Medulla oblongata (tissue), 1 donor: ENCODE measurements at regions not wholly inside any gene's neighbourhood (a gene's known extent, or its start where the extent isn't known, plus 50 kb on each side); places are given as distances from the start of the nearest gene placed in this dataset.
A peak's percentile ranks its signal among the peaks of the same experiment; 100 is the strongest.

Experiments used
- DNase-seq: peaks from one replicate; pipeline ENCODE4 v3.0.0-alpha.2; 2015; ENCODE audit errors: extremely low spot score

DNA sequence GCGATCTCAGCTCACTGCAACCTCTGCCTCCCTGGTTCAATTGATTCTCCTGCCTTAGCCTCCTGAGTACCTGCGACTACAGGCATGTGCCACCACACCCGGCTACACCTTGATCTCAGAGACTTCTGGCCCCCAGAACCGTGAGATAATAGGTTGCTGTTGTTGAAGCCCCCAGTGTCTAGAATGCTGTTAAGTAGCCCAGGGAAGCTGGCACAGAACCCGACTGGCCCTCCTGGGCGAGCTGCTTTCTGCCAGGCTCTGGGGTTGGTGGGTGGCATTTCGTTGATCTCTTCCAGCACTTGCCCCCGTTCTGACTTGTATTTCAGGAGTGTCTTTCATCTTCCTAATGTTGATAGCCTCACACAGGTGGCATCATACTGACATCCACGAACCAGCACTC is 807.1 kb downstream of the CDH9 start:
- no peak for DNase-seq

GRCh38 chr5:26229848-26230247 is 808.5 kb downstream of the CDH9 start:
- DNase-seq: no peak

- DNase-seq: no peak
Measured at GRCh38 chr5:26227245-26227644, 811.1 kb downstream of the CDH9 start.

- no peak for DNase-seq
Measured at GRCh38 chr5:26205121-26205520, 833.3 kb downstream of the CDH9 start.

GRCh38 chr5:26193626-26194025 is 844.8 kb downstream of the CDH9 start:
- DNase-seq: no peak

DNA sequence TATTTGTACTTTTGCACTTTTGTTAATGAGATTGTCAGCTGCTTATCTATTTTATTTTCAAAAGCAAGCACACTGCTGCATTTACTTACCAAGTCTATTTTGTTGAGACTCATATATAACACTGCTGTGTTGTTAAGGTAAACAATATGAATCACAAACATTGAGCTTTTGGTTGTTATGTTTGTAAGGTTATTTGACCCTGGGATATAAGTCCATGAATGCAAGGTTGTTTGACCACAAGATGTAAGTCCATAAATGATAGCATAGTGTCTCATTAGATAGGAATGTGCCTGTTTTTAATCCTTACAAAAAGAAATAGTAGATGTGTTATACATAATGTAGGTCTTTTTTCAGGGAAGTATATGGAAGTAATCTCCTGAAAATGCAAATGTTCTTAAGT is 845.9 kb downstream of the CDH9 start:
- no peak for DNase-seq

DNA sequence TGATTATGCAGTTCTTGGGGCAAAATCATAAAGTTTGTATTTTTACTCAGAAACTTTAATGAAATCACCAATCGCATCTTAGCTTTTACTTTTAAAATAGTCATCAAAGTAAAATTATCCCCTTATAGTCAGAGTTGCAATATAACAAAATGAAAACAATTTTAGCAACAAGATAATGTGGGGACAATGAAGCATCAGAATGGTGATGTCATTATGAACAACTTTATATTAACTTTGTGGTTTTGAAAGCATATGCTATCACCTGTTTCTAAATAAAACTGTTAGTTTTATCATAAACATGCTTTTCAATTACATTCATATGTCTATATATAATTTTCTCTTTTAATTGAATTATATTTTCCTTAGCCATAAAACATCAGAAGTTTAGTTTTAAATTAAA is 856.8 kb downstream of the CDH9 start:
- DNase-seq: no peak

GRCh38 chr5:26148569-26149107 is 889.7 kb downstream of the CDH9 start:
- no peak for DNase-seq

DNA sequence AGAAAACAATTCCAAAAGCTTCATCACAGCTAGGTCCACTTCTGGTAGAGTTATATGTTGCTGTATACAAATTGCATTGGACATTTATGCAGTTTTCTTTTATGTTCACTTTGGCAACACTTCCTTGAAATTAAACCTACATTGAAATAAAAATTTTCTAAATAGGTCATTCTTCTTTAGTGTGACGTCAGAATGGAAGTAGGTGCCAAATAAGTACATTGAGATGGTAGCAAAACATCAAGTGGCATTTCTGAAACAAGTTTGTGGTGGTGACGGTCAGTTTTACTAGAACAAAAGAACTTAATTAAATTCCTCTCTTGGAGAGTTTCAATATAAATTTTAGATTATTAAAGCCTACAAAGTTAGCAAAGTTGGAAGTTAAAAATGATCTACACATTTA is 895.1 kb downstream of the CDH9 start:
- DNase-seq: no peak

DNA sequence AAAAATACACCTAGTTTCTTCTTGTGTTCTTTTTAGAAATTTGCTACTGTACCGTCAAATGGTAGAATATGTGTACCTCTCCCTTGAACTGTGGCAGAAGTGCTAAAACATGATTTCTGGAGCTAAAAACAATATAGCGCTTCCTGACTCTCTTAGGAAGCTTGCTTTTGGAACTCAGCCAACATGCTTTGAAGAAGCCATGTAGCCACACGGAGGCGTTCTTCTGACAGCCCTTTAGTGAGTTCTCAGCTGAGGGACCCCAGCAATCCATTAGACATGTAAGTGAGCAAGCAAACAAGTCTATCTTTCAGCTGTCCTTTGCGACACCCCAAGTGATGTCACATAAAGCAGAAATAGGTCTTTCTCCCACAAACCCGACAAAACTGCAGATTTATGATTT is 917.0 kb downstream of the CDH9 start:
- DNase-seq: peak; percentile 54

DNA sequence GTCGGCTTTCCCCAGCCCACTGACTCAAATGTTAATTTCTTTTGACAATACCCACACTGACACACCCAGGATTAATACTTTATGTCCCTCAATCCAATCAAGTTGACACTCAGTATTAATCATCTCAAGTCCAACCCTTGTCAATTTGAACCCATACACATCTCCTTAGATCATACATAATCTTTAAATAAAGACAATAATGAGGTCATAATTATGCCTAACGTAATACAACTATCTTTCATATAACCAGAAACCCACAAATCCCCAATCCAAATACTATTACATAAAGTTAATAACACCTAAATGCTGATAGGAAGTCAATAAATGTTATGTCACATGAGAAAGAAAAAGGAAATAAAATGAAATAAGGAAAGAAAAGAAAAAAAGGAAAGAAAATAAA is 934.2 kb downstream of the CDH9 start:
- DNase-seq: no peak

- DNase-seq: no peak
Measured at GRCh38 chr5:26060212-26060611, 978.2 kb downstream of the CDH9 start.

GRCh38 chr5:26054594-26054993 is 983.8 kb downstream of the CDH9 start:
- DNase-seq: no peak

DNA sequence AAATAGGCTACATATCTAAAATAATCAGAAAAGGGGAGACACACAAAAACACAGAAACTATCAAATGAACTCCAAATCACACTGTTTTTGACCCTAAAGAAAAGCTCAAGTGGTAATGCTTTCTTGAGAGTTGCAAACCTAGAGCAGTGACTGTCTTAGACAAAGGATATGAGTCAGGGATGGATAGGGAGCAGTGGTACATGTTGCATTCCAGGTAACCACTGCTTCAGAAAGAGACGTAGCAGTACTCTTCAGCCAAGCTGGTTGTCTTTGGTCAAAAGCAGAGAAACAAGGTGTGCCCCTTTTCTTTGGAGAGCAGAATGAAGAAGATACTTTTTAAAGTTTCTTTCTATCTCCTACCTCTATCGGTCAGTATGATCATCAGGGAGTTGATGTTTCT is 1003.6 kb downstream of the CDH9 start:
- no peak for DNase-seq

DNA sequence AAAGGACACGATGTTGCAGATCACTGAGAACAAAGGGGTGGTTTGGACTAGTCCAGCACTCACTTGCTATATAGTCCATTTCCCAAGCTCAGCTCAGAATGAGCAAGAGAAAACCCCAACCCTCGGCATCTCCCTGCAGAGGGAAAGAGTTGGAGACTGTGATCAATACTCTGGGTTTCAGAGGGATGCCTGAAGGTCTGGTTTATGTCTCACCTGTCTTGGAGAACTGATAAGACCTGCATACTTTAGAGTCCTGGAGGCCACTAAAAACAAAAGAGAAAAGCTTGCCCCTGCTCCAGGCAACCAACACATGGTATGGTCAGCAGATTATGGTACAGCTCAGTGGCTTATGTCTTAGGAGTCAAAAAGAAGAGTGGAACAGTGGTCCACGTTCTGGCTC is 1006.9 kb downstream of the CDH9 start:
- DNase-seq: no peak

DNA sequence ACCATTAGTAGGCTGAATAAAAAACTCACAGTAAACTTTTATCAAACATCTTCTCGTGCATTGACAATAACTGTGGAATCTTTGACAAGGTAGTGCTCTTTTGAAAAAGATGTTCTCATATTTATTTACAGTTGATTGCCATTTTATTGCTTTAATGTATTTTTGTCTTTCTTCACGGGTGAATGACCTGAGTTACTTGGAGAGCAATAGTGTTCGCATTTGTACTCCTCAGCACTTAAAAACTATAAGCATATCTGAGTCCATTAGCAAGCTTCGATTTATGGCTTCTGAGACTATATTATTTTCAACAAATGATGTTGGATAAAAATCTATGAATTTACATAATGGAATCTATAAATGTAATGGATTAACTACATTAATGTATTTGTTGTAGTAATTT is 1012.3 kb downstream of the CDH9 start:
- no peak for DNase-seq

DNA sequence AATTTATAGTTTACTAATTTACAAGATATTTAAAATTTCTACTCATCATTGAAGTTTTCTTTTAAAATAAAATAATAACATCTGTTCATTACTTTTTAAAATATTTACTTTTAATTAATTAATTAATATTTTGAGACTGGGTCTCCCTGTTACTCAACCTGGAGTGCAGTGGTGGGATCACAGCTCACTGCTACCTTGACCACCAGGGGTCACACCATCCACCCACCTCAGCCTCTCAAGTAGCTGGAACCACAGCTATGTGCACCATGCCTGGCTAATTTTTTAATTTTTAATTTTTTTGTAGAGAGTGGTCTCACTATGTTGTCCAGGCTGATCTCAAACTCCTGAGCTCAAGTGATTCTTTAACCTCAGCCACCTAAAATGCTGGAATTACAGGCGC is 1013.6 kb downstream of the CDH9 start:
- no peak for DNase-seq

- no peak for DNase-seq
Measured at GRCh38 chr5:26023361-26023760, 1015.0 kb downstream of the CDH9 start.

DNA sequence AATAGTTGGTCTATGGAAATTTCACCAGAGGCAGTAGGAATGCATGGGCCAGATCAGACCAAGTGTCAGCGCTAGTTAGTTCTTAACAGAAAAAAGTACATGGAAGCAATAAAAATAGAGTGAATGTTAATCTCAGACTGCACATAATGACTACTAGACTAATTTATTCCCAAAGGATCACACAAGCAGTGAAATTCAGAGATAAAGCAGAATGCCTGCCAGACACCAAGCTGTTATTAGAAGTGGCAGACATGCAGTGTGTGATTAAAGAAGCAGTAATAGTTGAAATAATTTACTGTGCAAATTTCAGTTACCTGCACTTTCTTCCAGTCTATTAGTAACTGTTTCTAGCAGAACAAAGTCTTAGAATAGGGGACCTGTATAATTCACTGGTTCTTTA is 1024.2 kb downstream of the CDH9 start:
- no peak for DNase-seq

- no peak for DNase-seq
Measured at GRCh38 chr5:26012078-26012477, 1026.3 kb downstream of the CDH9 start.

GRCh38 chr5:26009742-26010141 is 1028.6 kb downstream of the CDH9 start:
- peak; percentile 28 for DNase-seq

DNA sequence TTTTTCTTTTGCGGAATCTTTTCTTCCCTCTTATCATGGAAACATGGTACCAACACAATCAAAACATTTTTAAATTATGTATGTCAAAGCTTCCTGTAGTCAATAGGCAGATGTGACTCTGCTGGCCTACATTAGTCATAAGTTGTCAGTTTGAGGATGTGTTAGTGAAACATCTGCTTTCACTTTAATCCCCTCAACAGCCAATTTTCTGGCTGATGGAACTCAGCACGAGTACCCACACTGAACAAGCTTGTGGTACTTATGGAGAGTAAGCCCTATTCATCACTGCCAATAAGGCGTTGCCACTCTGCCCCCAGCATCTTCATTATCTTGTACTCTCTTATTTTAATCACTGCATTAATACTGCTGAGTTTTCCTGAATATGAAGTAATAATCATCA is 1034.4 kb downstream of the CDH9 start:
- no peak for DNase-seq

- no peak for DNase-seq
Measured at GRCh38 chr5:25995209-25995608, 1043.2 kb downstream of the CDH9 start.

- DNase-seq: no peak
Measured at GRCh38 chr5:25993701-25994100, 1044.7 kb downstream of the CDH9 start.

DNA sequence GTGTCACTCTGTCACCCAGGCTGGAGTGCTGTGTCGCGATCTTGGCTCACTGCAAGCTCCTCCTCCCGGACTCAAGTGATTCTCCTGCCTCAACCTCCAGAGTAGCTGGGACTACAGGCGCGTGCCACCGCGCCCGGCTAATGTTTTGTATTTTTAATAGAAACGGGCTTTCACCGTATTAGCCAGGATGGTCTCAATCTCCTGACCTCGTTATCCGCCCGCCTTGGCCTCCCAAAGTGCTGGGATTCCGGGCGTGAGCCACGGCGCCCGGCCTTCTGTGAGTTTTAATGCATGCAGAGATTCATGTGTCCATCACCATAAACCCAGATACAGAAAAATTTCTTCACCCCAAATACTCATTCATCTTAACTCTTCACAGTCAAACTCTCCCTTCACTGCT is 1046.7 kb downstream of the CDH9 start:
- no peak for DNase-seq
